Midbrain (tissue), 1 donor: ENCODE measurements at regions not wholly inside any gene's neighbourhood (a gene's known extent, or its start where the extent isn't known, plus 50 kb on each side); places are given as distances from the start of the nearest gene placed in this dataset.

Source experiments
- DNase-seq: peaks from one replicate; lab custom pipeline; 2025; lab: John Stamatoyannopoulos, UW

- no peak for DNase-seq
Measured at GRCh38 chrX:39952989-39953388, 144.8 kb downstream of the BCOR start.

DNA sequence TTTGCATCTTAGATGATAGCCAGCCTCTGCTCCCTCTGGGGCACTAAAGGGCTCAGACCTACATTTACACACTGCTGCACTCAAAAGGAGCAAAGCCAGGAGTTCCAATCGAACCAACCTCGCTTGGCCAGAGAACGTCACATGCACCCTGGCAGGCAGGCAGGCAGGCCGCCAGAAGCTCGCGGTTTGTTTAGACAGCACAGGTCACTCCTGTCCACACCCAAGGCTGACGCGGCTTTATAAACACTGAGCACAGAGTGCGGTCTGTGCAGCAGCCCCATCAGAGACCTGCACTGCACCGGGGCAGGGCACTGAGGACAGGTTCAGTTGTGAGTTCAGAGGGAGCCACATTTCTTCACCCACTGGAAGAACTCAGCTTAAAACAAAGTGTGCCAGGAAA is 143.9 kb downstream of the BCOR start:
- no peak for DNase-seq

DNA sequence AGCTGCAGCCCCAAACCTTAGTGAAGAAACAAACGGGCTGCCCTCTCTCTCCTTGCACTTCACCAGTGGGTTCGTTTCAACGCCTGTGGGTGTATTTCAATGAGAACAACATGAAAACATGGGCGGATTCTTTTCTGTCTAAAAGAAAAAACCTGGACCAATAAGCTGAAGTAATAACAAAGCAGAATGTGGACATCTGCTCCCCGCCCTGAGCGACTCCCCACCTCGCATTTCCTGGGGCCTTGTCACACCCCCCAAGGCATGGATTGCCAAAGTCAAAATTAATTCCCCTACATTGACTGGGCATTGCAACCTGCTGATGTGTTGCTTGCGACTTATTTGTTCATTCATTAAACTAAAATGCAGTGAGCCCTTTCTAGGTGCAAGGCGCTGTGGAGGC is 142.9 kb downstream of the BCOR start:
- DNase-seq: no peak

DNA sequence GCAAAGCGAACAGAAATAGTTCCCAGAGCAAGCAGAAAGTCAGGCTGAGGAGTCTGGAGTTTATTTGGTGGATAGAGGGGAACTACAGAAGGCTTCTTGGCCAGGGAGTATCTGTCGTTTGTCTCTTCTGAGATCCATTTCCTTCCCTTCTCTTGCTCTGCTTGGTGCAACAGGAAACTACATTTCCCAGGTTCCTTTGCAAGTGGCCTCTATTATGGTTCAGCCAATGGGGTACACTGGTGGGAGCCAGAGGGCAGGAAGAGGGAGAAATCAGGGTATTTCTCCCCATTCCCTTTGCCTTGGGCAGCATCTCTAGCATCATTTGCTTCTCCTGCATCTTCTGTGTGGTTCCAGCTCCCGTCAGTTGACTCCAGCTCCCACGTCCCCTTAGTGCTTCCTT is 142.1 kb downstream of the BCOR start:
- no peak for DNase-seq

DNA sequence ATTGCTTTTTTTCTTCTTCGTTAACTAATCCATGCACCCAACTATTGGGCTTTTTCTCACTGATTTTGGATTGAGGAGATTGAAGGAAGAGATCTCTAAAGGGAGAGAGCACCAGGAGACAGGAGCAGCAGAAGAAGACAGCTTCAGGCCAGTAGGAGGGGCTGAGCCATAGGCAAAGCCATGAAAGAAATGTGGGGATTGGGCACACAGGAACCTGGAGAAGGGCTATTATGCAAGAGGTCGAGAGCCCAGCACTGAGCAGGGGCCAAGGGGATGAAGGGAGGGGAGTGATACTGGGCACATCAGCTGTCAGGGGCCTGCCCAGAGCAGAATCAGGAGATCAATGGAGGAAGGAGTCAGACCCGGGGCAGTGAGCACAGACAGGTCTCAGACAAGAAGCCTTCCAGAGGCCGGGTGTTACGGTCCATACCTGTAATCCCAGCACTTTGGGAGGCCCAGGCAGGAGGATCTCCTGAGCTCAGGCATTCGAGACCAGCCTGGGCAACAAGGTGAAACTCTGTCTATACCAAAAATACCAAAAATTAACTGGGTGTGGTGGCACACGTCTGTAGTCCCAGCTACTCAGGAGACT is 140.9 kb downstream of the BCOR start:
- no peak for DNase-seq

DNA sequence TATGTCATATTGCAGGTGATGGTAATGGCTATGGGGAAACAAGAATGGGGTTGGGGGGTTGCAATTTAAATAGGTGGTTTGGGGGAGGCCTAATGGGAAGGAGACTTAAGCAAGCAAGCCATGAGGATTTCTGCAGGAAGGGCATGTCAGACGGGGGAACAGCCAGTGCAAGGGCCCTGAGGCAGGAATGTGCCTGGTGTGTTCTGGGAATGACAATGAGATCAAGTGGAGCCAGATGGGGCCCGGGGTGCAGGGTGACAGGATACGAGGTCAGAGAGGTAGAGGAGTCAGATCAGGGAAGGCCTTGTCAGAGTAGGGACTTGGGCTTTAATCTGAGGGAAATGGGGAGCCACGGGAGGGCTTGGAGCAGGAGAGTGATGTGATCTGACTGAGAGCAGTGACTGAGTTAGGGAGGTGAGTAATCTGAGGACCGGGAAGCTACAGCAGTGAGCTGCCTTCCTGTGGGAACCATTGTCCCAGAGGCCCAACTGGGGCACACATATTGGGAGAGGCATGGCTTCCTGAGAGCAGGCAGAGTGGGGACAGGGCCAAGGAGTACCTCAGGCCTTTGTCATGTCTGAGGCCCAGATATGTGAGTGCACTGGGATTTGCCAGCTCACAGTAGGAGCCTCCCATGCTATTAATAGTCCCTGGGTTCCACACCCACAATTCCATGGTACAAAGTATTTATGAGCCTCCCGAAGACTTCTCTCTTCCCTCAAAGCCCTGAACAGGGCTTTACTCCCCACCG is 139.8 kb downstream of the BCOR start:
- no peak for DNase-seq

- DNase-seq: no peak
Measured at GRCh38 chrX:39958850-39959249, 138.9 kb downstream of the BCOR start.

DNA sequence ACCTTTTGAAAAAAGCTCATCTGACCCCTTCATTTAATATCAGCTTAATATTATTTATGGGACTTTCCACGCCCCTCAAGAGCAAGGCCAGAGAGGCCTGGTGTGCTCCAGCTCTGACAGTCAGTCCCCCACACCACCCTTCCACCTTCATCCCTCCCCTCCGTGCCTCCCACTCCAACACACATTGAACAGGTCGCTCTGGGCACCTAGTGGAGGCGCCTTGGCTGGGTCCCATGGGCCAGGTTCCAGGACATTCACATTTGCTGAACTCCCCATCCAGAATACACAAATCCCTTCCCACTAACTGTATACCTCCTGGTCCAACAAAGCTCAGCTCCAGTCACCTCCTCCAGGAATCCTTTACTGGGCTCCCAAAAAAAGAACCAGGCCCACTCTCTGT is 137.5 kb downstream of the BCOR start:
- DNase-seq: no peak

DNA sequence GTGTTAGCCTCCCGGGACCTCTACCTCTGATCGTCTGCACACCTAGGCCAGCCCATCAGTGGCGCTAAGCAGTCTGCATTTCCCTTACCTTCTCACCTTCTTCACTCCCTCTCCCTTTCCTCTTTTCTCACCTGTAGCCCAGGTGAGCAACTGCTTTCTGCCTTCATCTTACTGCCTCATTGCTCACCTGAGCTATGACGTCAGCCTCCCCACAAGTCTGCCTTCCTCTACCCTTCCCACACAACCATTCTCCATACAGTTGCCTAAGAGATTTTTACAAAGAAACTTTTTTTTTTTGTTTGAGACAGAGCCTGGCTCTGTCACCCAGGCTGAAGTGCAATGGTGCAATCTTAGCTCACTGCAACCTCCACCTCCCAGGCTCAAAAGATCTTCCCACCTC is 136.3 kb downstream of the BCOR start:
- DNase-seq: no peak

DNA sequence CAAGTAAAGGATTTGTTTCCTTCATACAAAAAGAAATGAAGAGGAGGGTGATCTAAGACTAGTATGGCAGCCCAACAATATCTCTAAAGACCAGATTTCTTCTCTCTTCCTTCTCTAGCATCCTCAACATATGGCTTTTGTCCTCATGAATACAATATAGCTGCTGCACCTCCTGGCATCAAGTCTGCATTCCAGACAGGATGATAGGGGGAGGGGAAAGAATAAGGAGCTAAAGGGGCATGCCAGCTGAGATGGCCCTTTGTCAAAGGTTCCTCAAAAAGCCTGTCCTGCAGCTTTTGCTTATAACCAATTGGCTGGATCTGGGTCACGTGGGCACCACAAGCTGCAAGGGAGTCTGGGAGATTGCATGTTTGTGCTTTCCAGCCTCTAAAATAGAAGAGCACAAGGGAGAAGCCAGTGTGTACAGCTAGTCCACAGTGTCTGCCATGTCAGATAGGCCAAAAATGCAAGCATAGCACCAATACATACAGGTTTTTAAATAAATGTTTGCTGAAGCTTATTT is 132.6 kb downstream of the BCOR start:
- DNase-seq: no peak

- DNase-seq: no peak
Measured at GRCh38 chrX:39966176-39966575, 131.6 kb downstream of the BCOR start.

DNA sequence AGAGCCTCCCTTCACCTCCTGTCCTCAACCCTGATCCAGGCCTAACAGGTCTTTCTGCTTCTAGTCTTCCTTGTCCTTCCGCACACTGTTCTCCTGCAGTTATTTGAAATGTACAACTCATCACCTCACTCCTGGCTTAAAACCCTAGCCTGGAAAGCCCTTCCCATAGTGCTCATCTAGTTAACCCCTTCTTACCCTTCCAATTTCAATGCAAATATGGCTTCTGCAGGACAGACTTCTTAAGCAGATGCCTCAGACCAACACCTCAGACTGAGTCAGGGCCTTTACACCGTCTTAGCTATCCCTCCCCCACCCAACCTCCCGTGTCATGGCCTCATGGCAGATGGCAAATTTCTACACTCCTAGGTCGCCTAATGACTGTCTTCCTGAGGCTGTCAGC is 130.4 kb downstream of the BCOR start:
- DNase-seq: no peak

DNA sequence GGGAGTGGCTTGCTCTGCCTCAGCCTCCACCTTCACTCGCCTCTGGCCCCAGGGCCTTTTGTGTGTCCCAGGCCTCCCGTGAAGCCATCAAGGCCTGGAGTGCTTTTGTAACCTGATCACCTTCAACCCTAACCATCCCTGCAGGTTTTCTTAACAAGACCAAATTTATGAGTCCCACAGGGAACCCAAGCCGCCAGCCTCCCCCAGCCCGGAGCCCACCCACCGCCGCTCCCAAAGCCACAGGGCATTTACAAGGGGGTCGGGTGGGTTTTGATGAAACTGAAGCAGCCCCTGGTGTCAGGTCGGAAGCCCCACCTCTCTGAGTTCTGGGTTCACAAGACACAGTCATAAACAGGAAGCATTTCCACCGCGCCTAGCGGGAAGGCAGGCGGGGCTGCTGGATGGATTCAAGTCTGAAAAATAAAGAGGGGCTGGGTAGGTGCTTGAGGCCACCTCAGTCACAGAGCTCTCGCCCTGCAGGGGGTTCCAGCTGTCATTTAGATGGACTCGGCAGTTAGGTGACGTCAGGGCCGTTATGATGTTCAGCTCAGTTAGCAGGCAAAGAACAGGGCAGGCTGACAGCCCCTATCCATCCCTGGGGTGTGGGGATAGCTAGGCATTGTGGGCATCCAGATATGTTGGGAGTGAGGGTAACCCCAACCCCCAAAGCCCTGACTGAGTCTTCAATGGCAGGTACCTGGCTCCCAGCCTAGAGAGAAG is 128.5 kb downstream of the BCOR start:
- DNase-seq: no peak

GRCh38 chrX:39969819-39970504 is 127.8 kb downstream of the BCOR start:
- DNase-seq: no peak

DNA sequence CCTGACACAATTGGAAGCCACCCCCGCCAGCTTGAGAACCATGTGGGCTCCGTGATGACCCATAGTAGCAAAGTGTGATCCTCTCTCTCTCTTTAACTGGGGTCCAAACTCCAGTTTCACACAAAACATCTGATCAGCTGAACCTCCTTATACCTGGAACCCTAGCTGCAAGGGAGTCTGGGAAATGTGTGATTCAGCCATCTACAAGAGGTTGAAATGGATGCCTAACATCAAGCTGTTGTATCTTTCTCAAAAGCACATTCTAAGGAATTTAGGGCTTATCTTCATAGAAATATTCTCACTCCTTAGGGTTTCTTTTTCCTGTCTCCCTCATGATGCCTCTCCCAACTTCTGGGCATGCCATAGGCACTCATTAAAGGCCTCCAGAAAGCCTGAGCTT is 126.0 kb downstream of the BCOR start:
- no peak for DNase-seq

DNA sequence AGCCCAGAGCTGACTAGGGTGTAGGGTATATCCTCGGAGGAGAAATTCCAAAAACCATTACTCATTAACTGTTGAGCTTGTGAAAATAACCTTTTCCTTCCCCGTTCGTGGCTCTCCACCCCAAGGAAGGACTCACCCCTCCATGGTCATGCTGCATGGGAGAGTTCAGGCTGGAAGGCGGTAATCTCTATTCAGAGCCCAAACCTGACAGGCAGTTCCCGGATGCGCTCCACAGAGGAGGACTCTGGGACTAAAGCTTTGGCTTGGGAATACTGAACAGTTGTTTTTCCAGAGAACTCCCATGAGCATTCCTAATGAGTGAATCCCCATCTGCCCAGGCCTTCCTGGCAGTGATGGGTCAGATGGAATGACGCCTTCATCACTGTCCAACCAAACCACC is 125.4 kb downstream of the BCOR start:
- no peak for DNase-seq

DNA sequence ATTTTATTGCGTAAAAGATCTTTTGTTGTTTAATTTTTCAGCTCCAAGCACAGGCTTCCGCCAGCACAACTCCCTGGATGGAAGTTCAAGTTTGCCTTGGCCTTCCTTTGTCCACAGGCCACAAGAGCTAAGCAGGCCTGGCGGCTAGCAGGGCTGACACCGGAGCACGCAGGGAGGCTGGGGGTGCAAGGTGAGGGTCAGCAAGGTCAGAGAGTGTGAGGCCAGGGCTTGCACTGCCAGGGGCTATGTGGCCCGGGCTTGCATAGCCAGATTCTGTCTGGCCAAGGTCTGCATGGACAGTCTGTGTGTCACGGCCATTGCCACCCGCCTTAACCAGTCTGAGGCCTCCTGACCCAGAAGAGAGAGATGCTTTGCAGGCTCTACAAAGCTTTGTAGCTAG is 123.9 kb downstream of the BCOR start:
- DNase-seq: no peak

DNA sequence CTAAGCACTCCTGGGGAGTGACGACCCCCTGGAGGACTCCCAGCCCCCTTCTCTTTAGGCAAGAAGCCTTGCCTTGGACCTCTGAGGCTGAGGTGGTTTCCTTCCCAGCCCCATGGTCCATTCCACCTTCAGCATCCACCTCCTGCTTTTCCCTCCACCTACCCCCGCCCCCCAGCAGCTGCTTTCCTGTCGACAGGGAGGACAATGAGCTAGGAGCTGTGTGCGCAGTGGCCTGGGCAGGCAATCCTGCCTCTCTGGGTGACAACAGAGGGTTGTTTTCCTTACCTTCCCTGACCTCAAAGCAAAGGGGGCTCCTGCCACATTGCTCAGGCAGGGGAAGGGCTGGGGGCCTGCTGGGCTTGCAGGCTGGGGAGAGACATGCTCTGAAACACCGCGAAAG is 123.5 kb downstream of the BCOR start:
- no peak for DNase-seq

DNA sequence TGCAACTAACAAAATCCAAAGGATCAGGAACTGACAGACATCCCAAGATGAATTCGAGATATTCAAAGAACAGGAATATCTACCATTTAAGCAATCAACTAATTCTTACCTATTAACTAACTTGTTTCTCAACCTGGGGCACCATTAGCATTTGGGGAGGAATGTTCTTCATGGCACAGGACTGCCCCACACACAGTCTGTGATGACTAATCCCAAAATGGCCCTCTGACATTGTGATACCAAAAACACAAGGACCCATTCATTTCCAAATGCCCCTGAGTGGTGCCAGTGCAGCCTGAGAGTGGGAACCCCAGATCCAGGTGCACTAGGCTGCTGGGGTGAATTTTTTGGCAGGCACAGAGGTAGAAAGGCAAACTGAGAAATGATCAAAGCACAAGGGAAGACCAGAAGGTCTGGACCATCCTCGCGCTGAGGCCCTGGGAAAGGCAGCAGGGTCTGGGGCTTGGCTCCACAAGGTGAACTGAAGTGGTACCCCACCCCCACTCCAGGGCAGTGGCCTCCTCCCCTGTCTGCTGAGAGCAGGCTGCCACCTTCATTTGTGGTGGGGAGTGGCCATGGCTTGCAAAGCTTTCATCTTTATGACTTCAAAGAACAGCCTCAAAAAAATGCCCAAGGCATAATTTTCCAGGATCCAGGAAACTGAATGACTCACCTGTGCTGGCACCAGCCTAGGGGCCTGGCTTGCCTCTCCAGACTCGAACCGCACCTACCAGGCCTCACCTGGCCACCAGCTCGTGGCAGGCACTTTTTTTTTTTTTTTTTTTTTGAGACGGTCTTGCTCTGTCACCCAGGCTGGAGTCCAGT is 122.4 kb downstream of the BCOR start:
- DNase-seq: no peak

- no peak for DNase-seq
Measured at GRCh38 chrX:39981946-39982345, 115.8 kb downstream of the BCOR start.

DNA sequence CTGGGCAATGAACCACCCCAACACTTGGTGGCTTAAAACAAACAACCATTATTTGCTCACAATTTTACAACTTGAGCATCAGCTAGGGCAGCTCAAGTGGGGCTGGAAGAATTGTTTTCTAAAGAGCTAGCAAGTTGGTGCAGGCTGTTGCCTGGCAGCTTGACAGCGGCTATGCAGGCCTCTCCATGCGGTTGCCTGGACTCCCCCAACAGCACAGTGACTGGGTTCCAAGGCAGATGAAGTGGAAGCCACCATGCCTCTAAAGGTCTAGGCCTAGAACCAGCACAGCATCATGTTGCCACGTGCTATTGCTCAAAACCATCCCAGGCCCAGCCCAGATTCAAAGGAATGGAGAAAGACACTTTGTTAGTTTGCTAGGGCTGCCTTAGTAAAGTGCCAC is 114.8 kb downstream of the BCOR start:
- DNase-seq: no peak

- no peak for DNase-seq
Measured at GRCh38 chrX:39983715-39984114, 114.0 kb downstream of the BCOR start.
